Neural cell (in vitro differentiated cells): ENCODE measurements at regions not wholly inside any gene's neighbourhood (a gene's known extent, or its start where the extent isn't known, plus 50 kb on each side); places are given as distances from the start of the nearest gene placed in this dataset.
A peak's percentile ranks its signal among the peaks of the same experiment; 100 is the strongest.

Experiments used
- H2AFZ ChIP-seq: fragments of 200-600, 300-800 bp; sonication (generic), shearing (Covaris generic); 2 replicates; pipeline ENCODE4 v1.6.0; 2014; ENCODE audit warnings: low read depth, mild to moderate bottlenecking, antibody characterized with exemption, low read length, moderate library complexity
- H3F3A ChIP-seq: fragments of 200-600 bp; shearing (Covaris generic); 2 replicates; pipeline ENCODE4 v1.6.1; 2016; ENCODE audit warnings: mild to moderate bottlenecking, moderate library complexity, mixed read lengths, antibody characterized with exemption, low read length; ENCODE audit not compliant: insufficient read depth, poor library complexity, severe bottlenecking
- H3K27ac ChIP-seq: fragments of 200-600, 300-800 bp; sonication (generic), shearing (Covaris generic); 2 replicates; pipeline ENCODE4 v1.5.1; 2014; ENCODE audit warnings: mild to moderate bottlenecking, low read length, moderate library complexity
- H3K27me3 ChIP-seq: fragments of 300-800, 200-600 bp; sonication (generic), shearing (Covaris generic); 2 replicates; pipeline ENCODE4 v1.6.0; 2014; ENCODE audit warnings: mild to moderate bottlenecking, low read depth, low read length, moderate library complexity; ENCODE audit not compliant: insufficient read depth
- H3K36me3 ChIP-seq: fragments of 300-800, 200-600 bp; sonication (generic), shearing (Covaris generic); 2 replicates; pipeline ENCODE4 v1.5.1; 2014; ENCODE audit warnings: mild to moderate bottlenecking, antibody characterized with exemption, low read length, moderate library complexity; ENCODE audit not compliant: insufficient read depth
- H3K4me2 ChIP-seq: fragments of 300-800, 200-600 bp; sonication (generic), shearing (Covaris generic); 2 replicates; pipeline ENCODE4 v1.6.0; 2014; ENCODE audit warnings: mild to moderate bottlenecking, low read length
- H3K4me3 ChIP-seq: fragments of 300-800, 200-600 bp; sonication (generic), shearing (Covaris generic); 2 replicates; pipeline ENCODE4 v1.5.1; 2014; ENCODE audit warnings: mild to moderate bottlenecking, low read length, moderate library complexity
- H3K79me2 ChIP-seq: fragments of 200-600 bp; shearing (Covaris generic); replicated peaks from 2 replicates; pipeline ENCODE4 v1.6.0; 2014; ENCODE audit warnings: mild to moderate bottlenecking, low read length, moderate library complexity; ENCODE audit not compliant: insufficient read depth
- H3K9ac ChIP-seq: fragments of 300-800, 200-600 bp; sonication (generic), shearing (Covaris generic); 2 replicates; pipeline ENCODE4 v1.6.1; 2016; ENCODE audit warnings: mild to moderate bottlenecking, low read length, mixed read lengths
- H3K9me2 ChIP-seq: fragments of 200-600 bp; shearing (Covaris generic); 2 replicates; pipeline ENCODE4 v1.6.1; 2016; ENCODE audit warnings: mild to moderate bottlenecking, low read length, mixed read lengths; ENCODE audit not compliant: insufficient read depth
- H3K9me3 ChIP-seq: fragments of 200-600, 300-800 bp; sonication (generic), shearing (Covaris generic); 2 replicates; pipeline ENCODE4 v1.6.1; 2016; ENCODE audit warnings: mild to moderate bottlenecking, mixed run types, low read length, moderate library complexity, mixed read lengths
- H4K20me1 ChIP-seq: fragments of 200-600 bp; shearing (Covaris generic); 2 replicates; pipeline ENCODE4 v1.6.1; 2016; ENCODE audit warnings: mild to moderate bottlenecking, mixed run types; ENCODE audit not compliant: insufficient read depth
- EP300 ChIP-seq: fragments of 450-650 bp; conservative IDR thresholded peaks from 2 replicates; pipeline ENCODE4 v1.6.1; 2014; ENCODE audit warnings: antibody characterized with exemption, mild to moderate bottlenecking, moderate library complexity; ENCODE audit not compliant: poor library complexity, severe bottlenecking
- MXI1 ChIP-seq: fragments of 450-650 bp; conservative IDR thresholded peaks from 2 replicates; pipeline ENCODE4 v1.6.1; 2014; ENCODE audit warnings: antibody characterized with exemption, mild to moderate bottlenecking; ENCODE audit not compliant: poor library complexity, severe bottlenecking
- POLR2AphosphoS5 ChIP-seq: IDR thresholded peaks from 2 replicates; pipeline ENCODE4 v1.6.1; 2012
- RAD21 ChIP-seq: fragments of 450-650 bp; conservative IDR thresholded peaks from 2 replicates; pipeline ENCODE4 v1.6.1; 2014; ENCODE audit warnings: antibody characterized with exemption, mild to moderate bottlenecking, moderate library complexity
- SMC3 ChIP-seq: fragments of 450-650 bp; conservative IDR thresholded peaks from 2 replicates; pipeline ENCODE4 v1.6.1; 2014; ENCODE audit warnings: antibody characterized with exemption, mild to moderate bottlenecking, moderate library complexity; ENCODE audit not compliant: poor library complexity
- TAF1 ChIP-seq: IDR thresholded peaks from 2 replicates; pipeline ENCODE4 v1.6.1; 2012; ENCODE audit warnings: low read depth
- TF ChIP-seq, protein P1 (sequence below): fragments of 450-650 bp; IDR thresholded peaks from 2 replicates; pipeline ENCODE4 v1.5.1; 2014; ENCODE audit warnings: antibody characterized with exemption, mild to moderate bottlenecking, moderate library complexity; ENCODE audit not compliant: poor library complexity, severe bottlenecking

DNA sequence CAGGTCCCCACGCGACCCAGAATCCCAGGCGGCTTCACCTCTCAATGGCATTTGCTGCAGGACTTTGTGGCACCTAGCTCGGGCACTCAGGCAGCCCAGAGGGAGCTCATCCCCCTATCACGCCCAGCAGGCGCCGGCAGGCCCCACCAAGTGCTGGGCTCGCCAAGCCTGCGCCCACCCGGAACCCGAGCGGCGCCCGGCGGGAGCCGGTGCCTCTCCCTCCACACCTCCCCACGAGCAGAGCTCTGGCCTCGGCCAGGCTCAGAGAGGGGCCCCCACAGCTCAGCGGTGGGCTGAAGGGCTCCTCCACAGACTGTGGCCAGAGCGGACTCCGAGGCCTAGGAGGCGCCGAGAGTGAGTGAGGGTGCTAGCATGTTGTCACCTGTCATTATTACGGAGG is 286.3 kb downstream of the PDHA2 start:
- H3K4me3 ChIP-seq, result no peak overlapping the region
- H4K20me1 ChIP-seq, result no peaks in the 10 kb centered on the region
- no peaks in the 10 kb centered on the region for H3K27me3 ChIP-seq
- H3K9ac ChIP-seq, result no peak overlapping the region
- no peaks in the 10 kb centered on the region for H3K9me2 ChIP-seq
- no peaks in the 10 kb centered on the region for H3K9me3 ChIP-seq
- no peak overlapping the region for H2AFZ ChIP-seq
- H3K27ac ChIP-seq, result no peak overlapping the region
- no peaks in the 10 kb centered on the region for H3F3A ChIP-seq
- TF ChIP-seq EP300, result no peak
- no peak for TF ChIP-seq RAD21
- no peak for TF ChIP-seq TAF1
- no peak overlapping the region for H3K4me2 ChIP-seq
- H3K79me2 ChIP-seq, result no peaks in the 10 kb centered on the region
- no peaks in the 10 kb centered on the region for H3K36me3 ChIP-seq

DNA sequence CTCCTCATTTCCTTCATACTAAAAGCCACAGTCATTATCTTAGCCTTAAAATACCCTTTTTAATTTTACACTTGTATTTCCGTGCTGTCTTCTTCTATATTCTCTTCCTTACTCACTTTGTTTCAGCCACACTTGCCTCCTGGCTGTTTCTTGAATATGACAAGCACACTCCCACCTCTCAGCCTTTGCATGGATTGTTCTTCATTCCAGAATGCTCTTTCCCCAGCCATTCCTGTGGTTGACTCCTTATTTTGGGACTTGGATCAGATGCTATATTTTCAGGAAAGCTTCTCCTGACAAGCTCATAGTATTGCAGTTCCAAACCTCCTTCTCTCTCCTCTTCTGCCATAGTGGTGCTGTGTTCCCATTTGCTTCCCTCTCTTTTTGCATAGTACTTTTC is 291.3 kb downstream of the PDHA2 start:
- no peaks in the 10 kb centered on the region for H3K9me3 ChIP-seq
- TF ChIP-seq, protein P1, sequence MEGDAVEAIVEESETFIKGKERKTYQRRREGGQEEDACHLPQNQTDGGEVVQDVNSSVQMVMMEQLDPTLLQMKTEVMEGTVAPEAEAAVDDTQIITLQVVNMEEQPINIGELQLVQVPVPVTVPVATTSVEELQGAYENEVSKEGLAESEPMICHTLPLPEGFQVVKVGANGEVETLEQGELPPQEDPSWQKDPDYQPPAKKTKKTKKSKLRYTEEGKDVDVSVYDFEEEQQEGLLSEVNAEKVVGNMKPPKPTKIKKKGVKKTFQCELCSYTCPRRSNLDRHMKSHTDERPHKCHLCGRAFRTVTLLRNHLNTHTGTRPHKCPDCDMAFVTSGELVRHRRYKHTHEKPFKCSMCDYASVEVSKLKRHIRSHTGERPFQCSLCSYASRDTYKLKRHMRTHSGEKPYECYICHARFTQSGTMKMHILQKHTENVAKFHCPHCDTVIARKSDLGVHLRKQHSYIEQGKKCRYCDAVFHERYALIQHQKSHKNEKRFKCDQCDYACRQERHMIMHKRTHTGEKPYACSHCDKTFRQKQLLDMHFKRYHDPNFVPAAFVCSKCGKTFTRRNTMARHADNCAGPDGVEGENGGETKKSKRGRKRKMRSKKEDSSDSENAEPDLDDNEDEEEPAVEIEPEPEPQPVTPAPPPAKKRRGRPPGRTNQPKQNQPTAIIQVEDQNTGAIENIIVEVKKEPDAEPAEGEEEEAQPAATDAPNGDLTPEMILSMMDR, result no peak

DNA sequence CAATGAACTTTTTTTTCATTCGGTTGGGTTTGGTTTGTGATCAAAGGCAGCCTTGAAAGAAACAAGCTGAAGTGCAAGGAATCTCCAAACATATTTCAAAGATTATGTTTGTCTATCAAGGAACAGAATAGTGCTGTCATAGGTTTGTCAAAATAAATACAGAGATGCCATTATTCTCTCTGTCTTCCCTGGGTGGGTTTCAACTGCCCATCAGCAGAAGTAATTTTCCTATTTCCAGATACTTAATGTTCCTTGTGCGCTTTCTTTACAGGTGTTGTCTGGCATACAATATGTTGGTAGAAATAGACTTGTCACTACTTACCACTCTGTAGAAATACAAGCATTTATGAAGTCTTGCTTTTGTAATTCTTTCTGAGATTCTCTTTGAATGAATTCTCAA is 294.9 kb downstream of the PDHA2 start:
- H2AFZ ChIP-seq, result no peak overlapping the region

More for the DNA sequence above, 291.3 kb downstream of the PDHA2 start:
- H3K27me3 ChIP-seq, result no peaks in the 10 kb centered on the region
- H2AFZ ChIP-seq, result no peak overlapping the region
- no peaks in the 10 kb centered on the region for H4K20me1 ChIP-seq
- H3K36me3 ChIP-seq, result no peaks in the 10 kb centered on the region
- H3K4me3 ChIP-seq, result no peak overlapping the region
- H3K9ac ChIP-seq, result no peak overlapping the region
- H3K9me2 ChIP-seq, result no peaks in the 10 kb centered on the region
- H3K4me2 ChIP-seq, result no peak overlapping the region
- H3K27ac ChIP-seq, result no peak overlapping the region
- no peaks in the 10 kb centered on the region for H3F3A ChIP-seq
- no peaks in the 10 kb centered on the region for H3K79me2 ChIP-seq

DNA sequence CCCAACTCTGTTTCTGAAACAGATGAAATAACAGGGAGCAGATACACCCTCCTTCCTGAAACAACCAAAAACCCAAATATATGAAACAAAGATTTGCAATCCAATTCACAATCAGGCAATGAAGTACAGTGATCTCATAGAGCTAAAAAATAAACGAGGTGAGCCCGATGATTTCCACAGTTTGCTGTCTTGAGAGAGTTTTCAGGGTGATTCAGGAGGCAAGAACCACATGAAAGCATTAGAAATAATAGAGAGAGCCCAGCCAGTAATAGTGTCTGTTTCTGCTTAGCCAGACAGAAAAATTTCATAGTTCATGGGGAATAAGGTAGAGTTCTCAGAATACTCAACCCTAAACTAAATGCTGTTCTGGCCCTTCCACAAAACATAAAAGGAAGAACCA is 296.2 kb downstream of the PDHA2 start:
- Histone ChIP-seq H3K4me2 (no peak overlapping the region), H2AFZ (no peak overlapping the region), H3K9me3 (no peaks in the 10 kb centered on the region), H3K4me3 (no peak overlapping the region), H3K27ac (no peak overlapping the region), H3K9me2 (no peaks in the 10 kb centered on the region), H3K9ac (no peak overlapping the region), H3K36me3 (no peaks in the 10 kb centered on the region), H3F3A (no peaks in the 10 kb centered on the region), H3K79me2 (no peaks in the 10 kb centered on the region), H3K27me3 (no peaks in the 10 kb centered on the region), H4K20me1 (no peaks in the 10 kb centered on the region)
- TF ChIP-seq, protein P1, result no peak
- TF ChIP-seq MXI1 (no peak), EP300 (no peak), RAD21 (no peak), POLR2AphosphoS5 (no peak), TAF1 (no peak), SMC3 (no peak)

More for the DNA sequence above, 294.9 kb downstream of the PDHA2 start:
- H3F3A ChIP-seq, result no peaks in the 10 kb centered on the region
- no peak overlapping the region for H3K27ac ChIP-seq
- H3K4me2 ChIP-seq, result no peak overlapping the region
- no peaks in the 10 kb centered on the region for H3K36me3 ChIP-seq
- TF ChIP-seq SMC3 (no peak), EP300 (peak; percentile 93), TAF1 (no peak), POLR2AphosphoS5 (peak; percentile 92)
- no peaks in the 10 kb centered on the region for H3K9me2 ChIP-seq
- H3K4me3 ChIP-seq, result no peak overlapping the region
- H3K79me2 ChIP-seq, result no peaks in the 10 kb centered on the region
- H3K9me3 ChIP-seq, result no peaks in the 10 kb centered on the region
- no peaks in the 10 kb centered on the region for H3K27me3 ChIP-seq
- H4K20me1 ChIP-seq, result no peaks in the 10 kb centered on the region
- H3K9ac ChIP-seq, result no peak overlapping the region
